Stimulated activated CD8-positive, alpha-beta memory T cell treated with anti-CD3 and anti-CD28 coated beads, Interleukin-2, amount 100 ng/mL, for 1 hour (primary cell): ENCODE measurements at regions not wholly inside any gene's neighbourhood (a gene's known extent, or its start where the extent isn't known, plus 50 kb on each side); places are given as distances from the start of the nearest gene placed in this dataset.

Source experiments
- DNase-seq, 2 donors: peaks; one replicate each; pipeline ENCODE4 v3.0.0-alpha.2; 2020; ENCODE audit warnings: low read depth in 2 of 2

- no peak for DNase-seq
These were observed 59.5 kb upstream of the TGM3 start for GRCh38 chr20:2236256-2236655.

- DNase-seq = no peak
These were observed 58.7 kb upstream of the TGM3 start for GRCh38 chr20:2237059-2237458.

- no peak for DNase-seq
These were observed 57.2 kb upstream of the TGM3 start for GRCh38 chr20:2238601-2239000.

GRCh38 chr20:2240835-2241234 lies 55.0 kb upstream of the TGM3 start:
- no peak for DNase-seq

DNA sequence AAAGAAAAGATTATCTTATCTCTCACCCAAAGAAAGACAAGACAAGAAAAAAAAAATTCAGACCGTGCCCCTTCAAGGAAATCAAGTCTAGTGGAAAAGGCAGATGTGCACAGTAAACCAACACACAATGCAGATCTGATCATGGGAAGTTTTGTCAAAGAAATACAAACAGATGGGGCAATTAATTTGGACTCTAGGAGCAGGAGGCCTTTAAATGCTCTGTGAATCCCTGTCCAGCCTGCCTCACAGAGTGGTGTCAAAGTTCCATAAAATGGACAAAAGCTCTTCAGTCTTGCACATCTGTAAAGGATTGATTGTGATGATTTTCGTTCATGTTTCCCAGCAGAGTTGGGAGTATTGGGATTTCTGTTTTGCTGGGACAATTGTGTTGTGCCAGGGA lies 53.1 kb upstream of the TGM3 start:
- no peak for DNase-seq

DNA sequence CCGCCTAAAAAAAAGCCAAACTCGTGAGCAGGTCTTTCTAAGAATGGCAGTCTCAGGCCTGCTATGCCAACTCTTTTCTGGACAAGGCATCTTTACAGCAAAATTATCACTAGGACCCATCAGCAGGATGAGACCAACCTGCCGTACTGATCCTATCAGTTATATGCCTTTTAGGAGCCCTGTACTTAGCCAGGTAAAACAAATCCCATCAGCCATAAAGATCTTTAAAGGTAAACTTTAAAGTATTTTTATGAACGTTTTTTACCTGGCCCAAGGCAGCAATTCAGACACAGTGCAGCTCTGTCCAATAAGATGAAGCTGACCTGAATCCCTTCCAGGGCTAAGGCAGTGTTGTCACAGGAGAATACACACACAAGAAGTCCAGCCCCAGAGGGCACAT lies 51.3 kb upstream of the TGM3 start:
- DNase-seq = no peak

DNA sequence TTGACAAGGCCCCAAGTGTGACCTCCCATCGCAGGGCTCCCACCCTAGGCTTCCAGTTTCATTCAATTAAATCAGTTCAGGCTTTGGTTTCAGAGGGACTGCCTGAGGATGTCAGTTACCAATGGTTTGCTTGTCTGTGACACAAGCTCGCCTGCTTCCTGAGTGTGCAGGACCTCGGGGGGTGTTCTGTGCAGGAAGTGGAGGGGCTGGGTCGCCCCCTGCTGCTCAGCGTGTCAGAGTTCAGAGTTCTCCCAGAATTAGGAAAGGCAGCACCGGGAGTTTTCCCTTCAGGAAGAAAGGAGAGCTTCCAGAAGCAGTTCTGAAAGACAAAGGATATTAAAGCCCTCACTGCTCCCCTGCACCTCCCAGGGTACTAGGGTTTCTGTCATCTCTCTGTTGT lies 50.8 kb upstream of the TGM3 start:
- no peak for DNase-seq

DNA sequence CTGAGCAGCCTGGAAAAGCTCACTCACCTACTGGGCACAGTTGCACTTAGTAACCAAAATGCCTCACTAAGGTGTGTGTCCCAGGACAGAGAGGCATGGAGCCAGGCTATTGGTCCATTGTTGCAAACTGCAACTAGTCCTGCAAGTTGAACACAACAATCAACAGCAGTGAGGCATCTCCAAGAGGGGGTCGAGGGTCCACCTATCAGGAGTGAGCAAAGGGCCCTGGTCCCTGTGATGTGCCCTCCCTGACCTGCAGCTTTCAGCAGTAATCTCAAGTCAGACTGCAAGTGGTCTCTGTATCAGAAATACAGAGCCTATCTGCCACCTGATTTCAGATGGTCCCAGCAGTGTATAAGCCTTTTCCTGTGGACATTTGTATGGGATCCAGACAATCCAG lies 50.2 kb upstream of the TGM3 start:
- DNase-seq = no peak
